Muscle layer of duodenum (tissue), 2 donors: ENCODE measurements at regions not wholly inside any gene's neighbourhood (a gene's known extent, or its start where the extent isn't known, plus 50 kb on each side); places are given as distances from the start of the nearest gene placed in this dataset.

Source experiments
- H3K27ac ChIP-seq: one replicate; pipeline ENCODE4 v1.7.0; 2013; ENCODE audit warnings: mild to moderate bottlenecking, low read length
- H3K27me3 ChIP-seq: one replicate; pipeline ENCODE4 v1.7.0; 2013; ENCODE audit warnings: low read depth, mild to moderate bottlenecking, control low read depth, low read length
- H3K36me3 ChIP-seq, 2 donors: one replicate each; pipeline ENCODE4 v1.7.0; 2013; ENCODE audit warnings: low read length in 2 of 2, control low read depth in 1 of 2, mild to moderate bottlenecking in 1 of 2; ENCODE audit not compliant: insufficient read depth in 2 of 2, control insufficient read depth in 1 of 2
- H3K4me1 ChIP-seq, 2 donors: one replicate each; pipeline ENCODE4 v1.7.0; 2013; ENCODE audit warnings: low read length in 2 of 2, mild to moderate bottlenecking in 2 of 2, control low read depth in 1 of 2, moderate library complexity in 1 of 2; ENCODE audit not compliant: insufficient read depth in 2 of 2, control insufficient read depth in 1 of 2
- H3K4me3 ChIP-seq, 2 donors: one replicate each; pipeline ENCODE4 v1.7.0; 2013; ENCODE audit warnings: low read length in 2 of 2, low read depth in 1 of 2, mild to moderate bottlenecking in 1 of 2
- H3K9me3 ChIP-seq, 2 donors: one replicate each; pipeline ENCODE4 v1.7.0; 2013; ENCODE audit warnings: low read length in 2 of 2, control low read depth in 1 of 2, mild to moderate bottlenecking in 1 of 2; ENCODE audit not compliant: control insufficient read depth in 1 of 2
- donor health status: healthy.

DNA sequence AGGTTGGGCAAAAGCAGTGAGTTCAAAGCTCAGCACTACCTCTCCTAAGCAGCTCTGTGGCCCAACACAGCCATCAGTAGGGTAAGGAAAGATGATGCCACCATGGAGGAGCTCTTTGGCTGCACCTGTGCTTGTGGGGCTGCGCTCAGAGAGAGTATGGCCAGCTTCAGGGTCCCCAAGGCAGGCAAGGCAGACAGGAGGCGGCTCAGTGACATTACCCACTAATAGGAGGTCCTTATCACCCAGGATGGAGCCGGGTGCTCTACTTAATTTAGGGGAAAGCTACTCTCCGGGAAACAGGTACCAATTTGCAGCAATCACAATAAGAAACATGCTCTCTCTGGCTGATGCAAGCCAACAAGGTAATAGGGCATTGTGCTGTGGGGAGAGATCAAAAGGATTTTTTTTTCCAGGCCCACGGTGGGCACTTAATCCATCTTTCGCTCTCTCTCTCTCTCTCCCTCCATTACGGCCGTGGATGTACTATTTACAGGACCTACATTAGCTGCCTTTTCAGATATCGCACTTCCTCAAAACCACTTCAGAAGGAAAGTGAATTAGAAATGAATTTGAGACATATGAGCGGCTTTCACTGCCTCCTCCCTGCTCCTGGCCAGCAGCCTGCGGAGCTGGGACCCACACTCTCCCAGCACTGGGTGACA is 446.3 kb downstream of the SOX6 start:
- H3K27me3 ChIP-seq = no peaks in the 10 kb centered on the region
- H3K4me3 ChIP-seq = no peak overlapping the region
- H3K36me3 ChIP-seq = no peaks in the 10 kb centered on the region
- no peak overlapping the region for H3K27ac ChIP-seq
- no peaks in the 10 kb centered on the region for H3K9me3 ChIP-seq
- H3K4me1 ChIP-seq = no peaks in the 10 kb centered on the region

DNA sequence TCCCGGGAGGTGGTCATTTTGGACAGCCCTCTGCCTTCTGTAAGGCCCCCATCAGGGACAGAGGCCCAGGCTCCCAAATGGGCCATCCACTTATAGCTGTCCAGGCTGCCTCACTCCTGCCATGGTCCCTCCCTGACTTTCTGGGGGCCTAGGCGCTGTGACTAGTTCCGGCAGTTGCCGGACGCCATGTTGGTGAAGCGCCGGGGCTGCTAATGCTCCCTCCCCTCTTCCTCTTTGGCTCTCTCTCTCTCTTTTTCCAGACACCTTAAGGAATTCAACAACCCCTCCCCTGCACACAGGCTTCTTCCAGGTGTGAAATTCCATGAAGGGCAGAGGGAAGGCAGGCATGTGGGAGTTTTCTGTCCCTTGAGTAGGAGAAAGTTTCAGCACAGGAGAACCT is 445.6 kb downstream of the SOX6 start:
- no peak overlapping the region for H3K4me3 ChIP-seq
- H3K27ac ChIP-seq = no peak overlapping the region
- no peaks in the 10 kb centered on the region for H3K27me3 ChIP-seq
- H3K4me1 ChIP-seq = no peaks in the 10 kb centered on the region
- no peaks in the 10 kb centered on the region for H3K36me3 ChIP-seq
- H3K9me3 ChIP-seq = no peaks in the 10 kb centered on the region

DNA sequence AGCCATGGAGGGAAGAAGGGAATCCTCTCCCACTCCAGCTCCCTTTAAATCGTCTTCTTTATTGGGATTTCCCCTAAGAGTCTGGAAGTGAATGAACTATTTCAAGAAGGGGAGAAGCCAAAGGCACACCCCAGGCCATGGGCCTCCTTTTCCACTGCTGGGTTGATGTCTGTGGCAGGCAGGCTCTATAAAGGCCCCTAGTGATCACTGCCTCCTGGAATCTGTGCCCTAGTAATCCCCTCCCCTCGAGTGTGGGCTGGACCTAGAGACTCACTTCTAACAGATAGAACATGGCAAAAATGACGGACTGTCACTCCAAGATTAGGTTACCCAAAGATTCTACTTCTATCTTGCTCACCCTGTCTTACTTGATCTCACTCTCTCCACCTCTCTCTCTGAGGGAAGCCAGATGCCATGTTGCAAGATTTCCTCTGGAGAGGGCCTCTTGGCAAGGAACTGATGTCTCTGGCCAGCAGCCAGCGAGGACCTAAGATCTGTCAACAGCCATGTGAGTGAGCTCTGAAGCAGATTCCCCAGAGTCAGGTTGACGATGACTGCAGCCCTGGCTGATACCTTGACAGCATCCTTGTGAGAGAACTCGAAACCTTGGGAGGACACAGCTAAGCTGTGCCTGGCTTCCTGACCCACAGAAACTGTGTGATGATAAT is 444.8 kb downstream of the SOX6 start:
- H3K27ac ChIP-seq = no peak overlapping the region

DNA sequence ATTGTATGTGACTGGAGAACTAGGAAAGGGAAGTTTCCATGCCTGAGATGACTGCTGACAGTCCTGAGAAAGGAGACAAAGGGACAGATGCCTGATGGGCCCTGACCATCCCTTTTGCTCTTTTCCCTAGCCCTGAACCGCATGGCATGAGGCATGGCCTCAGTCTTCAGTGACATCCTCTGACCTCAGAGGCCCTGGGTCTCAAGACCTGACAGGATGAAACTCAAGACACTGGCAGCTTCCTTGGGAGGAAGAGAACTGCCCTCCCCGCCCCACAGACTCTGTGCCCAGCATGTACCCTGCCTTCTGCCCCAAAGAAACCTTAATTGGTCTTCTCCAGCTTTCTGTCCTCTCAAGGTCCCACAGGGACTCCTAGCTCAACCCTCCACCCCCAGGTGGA is 444.1 kb downstream of the SOX6 start:
- no peaks in the 10 kb centered on the region for H3K36me3 ChIP-seq
- H3K4me1 ChIP-seq = no peaks in the 10 kb centered on the region
- H3K27ac ChIP-seq = no peak overlapping the region
- H3K9me3 ChIP-seq = no peaks in the 10 kb centered on the region
- no peak overlapping the region for H3K4me3 ChIP-seq
- H3K27me3 ChIP-seq = no peaks in the 10 kb centered on the region

More for the DNA sequence above, 444.8 kb downstream of the SOX6 start:
- Histone ChIP-seq H3K36me3 (no peaks in the 10 kb centered on the region), H3K4me1 (no peaks in the 10 kb centered on the region), H3K4me3 (no peak overlapping the region), H3K27me3 (no peaks in the 10 kb centered on the region), H3K9me3 (no peaks in the 10 kb centered on the region)

DNA sequence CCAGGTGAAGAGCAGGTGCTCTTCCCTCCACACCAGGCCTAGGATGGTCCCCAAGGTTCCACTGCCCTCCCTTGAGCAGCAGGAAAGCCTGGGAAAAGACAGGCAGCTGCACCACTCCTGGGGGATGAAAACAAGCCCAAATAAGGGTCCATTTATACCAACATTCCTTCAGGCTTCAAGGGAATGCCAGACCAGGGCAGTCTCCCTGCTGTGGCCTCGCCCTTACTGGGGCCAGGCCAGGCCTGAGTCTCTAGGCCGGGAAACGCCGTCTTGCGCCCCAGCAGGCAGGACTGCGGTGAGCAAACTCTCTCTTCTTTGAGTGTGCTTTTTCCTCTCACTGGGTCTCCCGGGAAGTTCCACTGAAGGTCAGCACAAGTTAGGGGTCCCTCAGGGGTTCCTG is 443.5 kb downstream of the SOX6 start:
- H3K4me1 ChIP-seq = no peaks in the 10 kb centered on the region
- no peaks in the 10 kb centered on the region for H3K9me3 ChIP-seq
- no peaks in the 10 kb centered on the region for H3K36me3 ChIP-seq
- H3K27ac ChIP-seq = no peak overlapping the region
- H3K4me3 ChIP-seq = no peak overlapping the region
- H3K27me3 ChIP-seq = no peaks in the 10 kb centered on the region

DNA sequence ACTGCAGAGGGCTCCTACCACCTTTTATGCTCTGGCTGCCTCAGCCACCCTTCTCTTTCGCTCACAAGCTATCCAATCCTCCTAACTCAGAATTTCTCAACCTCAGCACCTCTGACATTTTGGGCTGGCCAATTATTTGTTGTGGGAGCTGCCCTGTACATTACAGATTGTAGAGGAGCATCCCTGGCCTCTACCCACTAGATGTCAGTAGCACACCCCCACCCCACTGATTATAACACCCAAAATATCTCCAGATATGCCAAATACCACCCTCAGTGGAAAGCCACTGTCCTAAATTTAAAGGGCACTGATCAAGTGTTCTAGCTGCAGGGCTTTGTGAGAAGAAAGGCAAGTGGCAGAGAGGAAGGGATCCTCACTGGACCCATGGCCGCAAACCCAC is 443.1 kb downstream of the SOX6 start:
- Histone ChIP-seq H3K36me3 (no peaks in the 10 kb centered on the region), H3K4me3 (no peak overlapping the region), H3K27ac (no peak overlapping the region), H3K9me3 (no peaks in the 10 kb centered on the region), H3K4me1 (no peaks in the 10 kb centered on the region), H3K27me3 (no peaks in the 10 kb centered on the region)
